ENCODE measurements at regions not wholly inside any gene's neighbourhood (a gene's known extent, or its start where the extent isn't known, plus 50 kb on each side); places are given as distances from the start of the nearest gene placed in this dataset.
A peak's percentile ranks its signal among the peaks of the same experiment; 100 is the strongest.
"Not testable (repeated sequence)": the region's sequence is repeated elsewhere in the genome, so short reads cannot be mapped to it uniquely, and the experiment has no call there.

GRCh38 chr7:16318989-16319915, 102.1 kb downstream of the CRPPA start:
- no peak for DNase-seq

GRCh38 chr7:16318463-16318862, 102.9 kb downstream of the CRPPA start:
- DNase-seq = no peak

- DNase-seq = no peak
These were observed 103.9 kb downstream of the CRPPA start for GRCh38 chr7:16317406-16317805.

- no peak for DNase-seq
These were observed 106.1 kb downstream of the CRPPA start for GRCh38 chr7:16315280-16315679.

- no peak for DNase-seq
These were observed 112.2 kb downstream of the CRPPA start for GRCh38 chr7:16309129-16309528.

- no peak for DNase-seq
These were observed 120.0 kb downstream of the CRPPA start for GRCh38 chr7:16301291-16301690.

GRCh38 chr7:16300361-16300895, 120.9 kb downstream of the CRPPA start:
- no peak for DNase-seq

GRCh38 chr7:16299853-16300252, 121.5 kb downstream of the CRPPA start:
- no peak for DNase-seq

- no peak for DNase-seq
These were observed 123.1 kb downstream of the CRPPA start for GRCh38 chr7:16298221-16298620.

- no peak for DNase-seq
These were observed 125.8 kb downstream of the CRPPA start for GRCh38 chr7:16295558-16295957.

- DNase-seq = no peak
These were observed 127.5 kb downstream of the CRPPA start for GRCh38 chr7:16293669-16294425.

GRCh38 chr7:16284581-16284980, 136.8 kb downstream of the CRPPA start:
- DNase-seq = no peak

GRCh38 chr7:16278167-16278787, 143.1 kb downstream of the CRPPA start:
- no peak for DNase-seq

- DNase-seq = no peak
These were observed 149.2 kb downstream of the CRPPA start for GRCh38 chr7:16271990-16272665.

GRCh38 chr7:16271355-16271915, 149.9 kb downstream of the CRPPA start:
- DNase-seq = no peak

GRCh38 chr7:16270844-16271243, 150.5 kb downstream of the CRPPA start:
- DNase-seq = no peak

- DNase-seq = peak; percentile 2
These were observed 152.2 kb downstream of the CRPPA start for GRCh38 chr7:16268821-16269768.

GRCh38 chr7:16267953-16268820, 153.2 kb downstream of the CRPPA start:
- no peak for DNase-seq

GRCh38 chr7:16266877-16267276, 154.5 kb downstream of the CRPPA start:
- DNase-seq = no peak

- not testable (repeated sequence) for DNase-seq
These were observed 154.9 kb downstream of the CRPPA start for GRCh38 chr7:16266470-16266869.

All from NCI-H1105 treated with DMSO at 0.1 percent for 48 hours (cell line).